ENCODE measurements at regions not wholly inside any gene's neighbourhood (a gene's known extent, or its start where the extent isn't known, plus 50 kb on each side); places are given as distances from the start of the nearest gene placed in this dataset.
"Not testable (repeated sequence)": the region's sequence is repeated elsewhere in the genome, so short reads cannot be mapped to it uniquely, and the experiment has no call there.

DNA sequence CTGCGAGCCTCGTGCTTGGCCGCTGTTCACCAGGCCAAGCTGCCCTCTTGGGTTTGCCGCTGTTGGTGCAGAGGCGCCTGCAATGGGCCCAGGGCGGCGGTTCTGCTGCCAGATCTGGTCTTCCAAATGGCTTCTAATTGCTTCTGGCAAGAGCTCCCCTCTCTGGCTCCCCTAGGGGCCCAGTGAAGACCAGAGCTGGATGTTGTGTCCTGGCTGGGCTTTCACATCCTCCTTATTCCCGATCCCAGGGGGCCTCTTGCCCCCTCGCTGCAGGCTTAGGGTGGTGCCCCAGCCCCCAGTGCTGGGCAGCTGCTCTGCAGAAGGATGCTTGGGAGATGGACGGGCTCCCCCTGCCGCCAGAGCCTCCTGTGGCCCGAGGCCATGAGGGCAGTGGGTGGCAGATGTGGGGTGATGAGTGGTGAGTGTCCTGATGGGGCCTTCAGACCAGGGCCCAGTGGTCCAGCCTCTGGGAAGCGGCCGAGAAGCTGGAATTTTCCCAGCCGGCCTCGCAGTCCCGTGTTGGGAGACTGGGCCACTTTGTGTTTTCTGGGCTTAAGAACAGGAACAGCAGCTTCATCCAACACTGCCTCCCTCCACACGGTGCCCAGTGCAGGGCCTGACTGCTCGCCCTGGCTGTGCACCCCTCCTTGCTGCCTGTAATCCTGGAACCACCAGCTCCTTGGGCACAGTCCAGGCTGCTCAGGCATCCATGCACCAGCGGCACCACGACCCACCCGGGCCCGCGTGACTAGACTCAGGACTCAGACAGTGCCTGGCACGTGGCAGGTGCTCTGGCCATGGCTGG is 194.8 kb downstream of the LAT start:
- not testable (repeated sequence) for DNase-seq

DNA sequence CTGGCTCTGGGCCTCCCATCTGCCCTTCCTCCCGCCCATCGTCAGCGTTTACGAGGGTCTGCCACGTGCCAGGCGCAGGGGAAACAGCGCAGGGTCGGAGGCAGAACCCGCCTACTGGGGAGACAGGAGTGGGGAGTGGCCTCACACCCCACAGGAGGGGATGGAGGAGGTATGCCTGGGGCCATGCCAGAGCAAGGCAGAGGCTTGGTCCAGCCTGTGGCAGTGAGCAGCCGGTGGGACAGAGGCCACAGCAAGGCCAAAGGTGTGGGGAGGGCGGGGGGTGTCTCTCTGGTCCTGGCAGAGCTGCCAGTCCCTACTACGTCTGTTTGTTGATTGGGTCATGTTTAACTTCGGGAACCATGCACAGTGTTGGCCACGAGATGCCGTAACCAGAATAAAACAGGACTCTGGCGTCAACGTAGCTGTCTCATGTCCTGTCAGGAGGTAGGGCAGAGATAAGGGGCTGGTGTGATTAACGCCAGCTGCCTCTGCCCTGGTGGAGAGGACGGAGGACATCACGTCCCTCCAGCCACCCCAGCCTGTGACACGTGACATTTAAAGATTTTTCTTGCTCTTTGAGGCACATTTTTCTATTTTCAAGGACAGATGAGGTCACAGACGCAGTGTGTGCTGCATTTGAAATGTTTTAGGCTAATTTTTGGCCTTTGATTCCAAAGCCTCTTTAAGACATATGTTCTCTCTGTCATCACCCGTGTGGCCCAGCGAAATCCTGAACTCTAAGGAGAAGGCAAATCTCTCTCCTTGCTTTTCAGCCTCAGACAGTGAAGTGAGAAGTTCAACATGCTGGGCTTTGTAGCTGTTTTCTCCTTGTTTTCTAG is 193.3 kb downstream of the LAT start:
- not testable (repeated sequence) for DNase-seq

DNA sequence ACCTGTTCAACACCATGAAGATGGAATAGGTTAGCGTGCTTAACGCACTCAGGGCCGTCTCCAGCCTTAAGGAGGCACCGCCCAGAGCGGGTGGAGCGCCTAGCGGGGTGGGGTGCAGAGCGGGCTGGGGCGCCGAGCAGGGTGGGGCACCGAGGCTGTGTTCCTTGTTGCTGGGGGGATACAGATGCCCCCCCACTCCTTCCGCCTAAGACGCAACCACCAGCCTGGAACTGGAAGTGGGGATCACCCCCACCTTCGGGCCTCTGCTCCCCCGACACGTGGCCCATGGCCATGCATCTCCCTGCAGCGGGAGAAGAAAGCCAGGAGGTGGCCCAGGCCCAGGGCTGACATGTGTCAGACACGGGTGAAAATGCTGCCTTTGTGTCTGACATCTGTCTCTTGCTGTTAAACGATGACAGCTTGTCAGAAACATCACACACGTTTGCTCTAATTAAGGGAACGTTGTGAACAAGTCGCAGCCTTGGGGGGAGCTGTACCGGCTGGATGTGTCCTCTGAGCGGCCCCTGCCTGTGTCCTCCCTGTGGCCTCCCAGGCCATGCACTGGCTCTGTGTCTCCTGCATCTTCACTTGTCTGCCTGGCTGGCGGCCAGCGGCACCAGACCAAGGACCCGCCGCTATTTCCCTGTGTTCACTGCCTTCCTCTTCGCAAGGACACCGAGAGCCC is 192.5 kb downstream of the LAT start:
- DNase-seq = not testable (repeated sequence)

DNA sequence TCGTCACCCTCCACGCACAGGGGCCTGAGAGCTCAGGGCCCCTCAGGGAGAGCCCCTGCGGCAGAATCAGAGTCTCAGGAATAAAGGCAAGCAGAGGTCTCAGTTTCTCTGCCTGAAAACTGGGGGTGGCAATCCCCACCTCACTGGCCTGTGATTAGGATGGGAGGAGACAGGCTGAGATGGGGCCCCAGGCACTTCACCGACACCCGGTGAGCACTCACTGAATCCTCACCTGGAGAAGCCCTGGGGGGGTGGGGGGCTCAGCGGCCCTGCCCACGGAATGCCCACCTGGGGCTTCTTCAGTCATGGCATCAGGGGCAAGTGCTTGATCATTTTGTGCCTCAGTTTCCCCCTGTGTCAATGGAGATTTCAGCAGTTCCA is 192.0 kb downstream of the LAT start:
- not testable (repeated sequence) for DNase-seq

DNA sequence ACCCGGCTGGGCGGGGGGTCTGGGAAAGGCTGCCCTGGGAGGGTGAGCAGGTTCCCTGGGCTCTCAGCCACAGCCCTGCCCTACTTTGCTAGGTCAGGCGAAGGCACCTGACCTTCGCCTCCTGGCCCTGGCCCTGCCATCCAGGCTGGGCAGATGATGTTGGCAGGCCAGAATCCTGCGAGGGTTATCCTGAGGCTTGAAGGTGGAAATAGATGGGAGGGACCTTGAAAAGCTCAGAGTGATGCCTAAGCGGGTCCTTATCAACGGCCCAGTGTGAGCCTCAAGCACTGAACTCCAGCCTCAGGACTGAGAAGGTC is 191.3 kb downstream of the LAT start:
- DNase-seq = not testable (repeated sequence)

DNA sequence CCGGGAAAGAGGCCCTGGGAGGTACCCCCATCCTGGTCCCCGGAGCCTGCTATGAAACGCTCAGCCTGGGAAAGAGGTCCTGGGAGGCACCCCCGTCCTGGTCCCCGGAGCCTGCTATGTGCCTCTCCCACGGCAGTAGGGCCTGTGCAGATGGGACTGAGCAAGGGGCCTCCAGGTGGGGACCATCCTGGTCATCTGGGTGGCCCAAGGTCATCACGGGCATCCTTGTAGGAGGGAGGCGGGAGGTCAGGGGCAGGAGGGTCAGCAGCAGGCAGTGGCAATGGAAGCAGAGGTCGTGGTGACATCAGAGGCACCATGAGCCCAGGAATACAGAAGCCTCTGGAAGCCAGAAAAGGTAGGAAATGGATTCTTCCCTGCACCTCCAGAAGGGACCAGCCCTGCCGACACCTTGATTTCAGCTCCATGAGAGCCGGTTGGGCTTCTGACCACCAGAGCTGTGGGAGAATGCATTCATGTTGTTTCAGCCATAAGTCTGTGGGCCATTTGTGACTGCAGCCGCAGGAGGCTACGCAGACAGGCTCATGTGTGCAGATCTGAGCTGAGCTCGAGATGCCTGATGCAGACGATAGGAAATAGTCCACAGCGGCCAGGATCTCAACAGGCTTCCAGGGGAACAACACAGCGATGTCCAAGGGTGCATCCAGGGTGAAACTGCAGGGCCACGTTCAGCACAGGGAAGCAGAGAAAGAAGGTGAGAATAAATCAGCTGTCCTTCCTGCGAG is 190.7 kb downstream of the LAT start:
- not testable (repeated sequence) for DNase-seq

DNA sequence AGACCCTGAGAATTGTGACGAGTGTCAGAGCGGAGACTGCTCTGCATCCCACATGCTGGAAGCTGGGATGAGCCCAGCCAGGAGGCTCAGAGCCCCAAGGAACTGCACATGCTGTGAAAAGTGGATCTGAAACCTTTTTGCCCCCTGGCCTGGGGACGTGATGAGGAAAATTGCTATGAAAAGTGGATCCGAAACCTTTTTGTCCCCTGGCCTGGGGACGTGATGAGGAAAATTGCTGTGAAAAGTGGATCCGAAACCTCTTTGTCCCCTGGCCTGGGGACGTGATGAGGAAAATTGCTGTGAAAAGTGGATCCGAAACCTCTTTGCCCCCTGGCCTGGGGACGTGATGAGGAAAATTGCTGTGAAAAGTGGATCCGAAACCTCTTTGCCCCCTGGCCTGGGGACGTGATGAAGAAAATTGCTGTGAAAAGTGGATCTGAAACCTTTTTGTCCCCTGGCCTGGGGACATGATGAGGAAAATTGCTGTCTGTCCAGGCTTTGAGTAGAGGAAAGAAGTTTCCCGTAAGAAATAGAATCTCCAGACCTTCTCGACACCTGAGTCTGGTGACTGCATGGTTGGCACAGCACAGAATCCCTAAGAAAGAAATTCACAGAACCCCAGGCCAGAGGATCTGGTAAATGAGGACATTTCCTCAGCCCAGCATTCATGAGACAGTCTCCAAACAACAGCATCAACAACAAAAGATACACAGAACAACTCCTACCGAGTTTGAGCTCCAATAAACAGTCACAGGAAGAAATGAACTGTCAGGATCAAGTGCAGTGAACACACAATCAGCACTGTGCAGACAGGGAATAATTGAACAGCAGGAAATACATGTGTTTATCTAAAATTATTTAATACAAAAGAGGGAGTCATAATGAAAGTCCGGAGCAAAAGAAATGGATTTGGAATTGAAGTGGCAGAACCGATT is 188.8 kb downstream of the LAT start:
- DNase-seq = peak in 1 of 2 donors; percentile 26

DNA sequence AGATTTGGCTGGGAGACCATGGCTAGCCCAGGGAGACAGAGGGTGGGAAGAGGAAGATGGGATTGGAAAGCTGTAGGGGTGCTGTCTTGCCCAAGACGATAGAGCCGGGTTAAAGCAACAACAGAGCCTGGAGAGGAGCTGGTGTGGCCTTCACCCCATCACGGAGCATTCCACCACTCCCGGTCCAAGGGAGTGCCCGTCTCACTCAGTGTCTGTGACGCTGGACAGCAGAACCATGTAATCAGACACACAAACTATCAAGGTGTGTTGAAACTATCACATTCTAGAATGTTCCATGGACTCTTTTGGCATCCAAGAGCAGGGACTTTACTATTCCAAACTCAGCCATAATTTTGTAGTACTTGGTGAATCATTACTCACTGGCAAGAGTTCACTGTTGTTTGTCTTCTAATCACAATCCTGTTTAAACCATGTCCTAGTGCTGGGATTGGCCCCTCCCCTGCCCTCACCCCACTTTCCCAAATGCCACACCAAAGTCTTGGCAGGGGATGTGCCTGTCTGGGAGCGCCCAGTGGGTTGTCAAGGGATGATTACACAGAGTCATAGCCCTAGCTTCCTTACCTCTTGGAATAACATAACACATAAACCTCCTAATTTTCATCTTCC is 187.4 kb downstream of the LAT start:
- not testable (repeated sequence) for DNase-seq

DNA sequence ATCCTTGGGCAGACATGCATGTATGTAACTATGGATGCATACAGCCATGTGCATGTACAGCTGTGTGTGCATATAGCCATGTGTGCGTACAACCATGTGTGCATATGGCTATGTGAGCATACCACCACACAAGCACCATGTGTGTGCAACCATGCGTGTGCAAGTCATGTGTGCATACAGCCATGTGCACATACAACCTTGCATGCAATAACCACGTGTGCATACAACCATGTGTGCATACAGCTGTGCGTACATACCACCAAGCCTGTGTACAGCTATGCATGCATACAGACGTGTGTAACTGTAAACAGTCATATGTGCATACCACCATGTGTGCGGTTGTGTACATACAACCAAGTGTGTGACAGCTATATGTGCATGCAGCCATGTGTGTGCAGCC is 186.4 kb downstream of the LAT start:
- not testable (repeated sequence) for DNase-seq

DNA sequence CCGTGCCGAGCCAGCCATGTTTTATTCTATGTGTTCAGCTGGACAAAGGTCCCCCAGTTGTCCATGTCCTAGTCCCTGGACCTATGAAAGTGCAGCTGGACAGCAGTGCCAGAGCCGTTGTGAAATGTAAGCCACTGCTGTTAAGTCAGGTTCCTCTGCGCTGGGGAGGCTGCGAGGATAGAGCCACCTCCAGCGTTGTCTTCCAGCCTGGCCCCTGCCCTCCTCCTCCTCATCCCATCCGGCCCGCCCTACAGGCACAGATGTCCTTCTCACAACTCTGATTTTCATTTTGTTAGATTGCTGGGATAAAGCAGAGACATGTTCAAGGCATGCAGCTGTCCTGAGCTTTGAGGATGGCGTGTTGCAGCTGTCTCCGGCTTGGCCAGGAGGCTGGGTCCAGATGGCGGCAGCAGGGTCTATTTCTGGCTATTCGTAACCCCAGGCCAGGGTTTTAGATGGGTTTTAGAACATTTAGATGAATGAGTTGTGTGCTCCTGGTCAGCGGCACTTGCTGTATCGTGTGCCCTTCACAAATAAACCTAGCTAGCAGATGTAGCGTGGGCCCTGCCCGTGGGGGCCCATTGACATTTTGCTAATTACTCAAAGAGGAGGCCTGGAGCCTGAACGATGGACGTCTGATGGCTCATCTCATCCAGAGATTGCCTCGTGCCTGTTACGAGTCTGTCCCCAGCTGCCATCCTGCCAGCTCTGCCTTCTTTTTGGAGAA is 185.7 kb downstream of the LAT start:
- DNase-seq = not testable (repeated sequence)

DNA sequence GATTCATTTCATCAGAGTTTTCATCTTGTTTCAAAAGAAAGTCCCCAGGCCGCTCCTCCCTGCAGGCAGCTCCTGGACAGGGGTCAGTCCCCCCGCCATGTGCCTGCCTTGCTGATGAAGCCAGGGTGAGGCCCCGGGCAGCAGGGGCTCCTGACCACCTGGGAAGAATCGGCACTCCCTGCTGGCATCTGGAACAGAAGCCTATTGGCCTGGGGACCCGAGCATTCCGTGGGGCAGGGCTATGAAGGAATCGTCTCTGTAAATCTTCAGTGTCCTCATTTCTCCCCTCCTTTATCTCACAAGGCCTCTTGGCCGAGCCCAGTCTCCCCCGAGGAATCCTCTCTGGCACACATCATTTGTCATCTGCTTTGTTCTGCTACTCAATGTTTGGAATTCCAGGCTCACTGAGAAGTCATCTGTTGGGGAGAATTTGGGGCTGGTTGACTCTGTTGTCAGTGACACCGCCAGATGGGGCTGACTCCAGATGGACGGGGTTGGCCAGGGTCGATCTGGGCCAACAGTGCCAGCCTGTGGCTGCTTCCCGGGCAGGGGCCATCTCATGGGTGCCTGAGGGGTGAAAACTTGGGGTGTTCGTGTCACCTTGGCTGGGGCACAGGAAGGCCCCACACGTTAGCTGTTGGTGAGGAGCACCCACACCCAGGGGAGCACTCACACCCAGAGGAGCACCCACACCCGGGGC is 184.6 kb downstream of the LAT start:
- DNase-seq = not testable (repeated sequence)

DNA sequence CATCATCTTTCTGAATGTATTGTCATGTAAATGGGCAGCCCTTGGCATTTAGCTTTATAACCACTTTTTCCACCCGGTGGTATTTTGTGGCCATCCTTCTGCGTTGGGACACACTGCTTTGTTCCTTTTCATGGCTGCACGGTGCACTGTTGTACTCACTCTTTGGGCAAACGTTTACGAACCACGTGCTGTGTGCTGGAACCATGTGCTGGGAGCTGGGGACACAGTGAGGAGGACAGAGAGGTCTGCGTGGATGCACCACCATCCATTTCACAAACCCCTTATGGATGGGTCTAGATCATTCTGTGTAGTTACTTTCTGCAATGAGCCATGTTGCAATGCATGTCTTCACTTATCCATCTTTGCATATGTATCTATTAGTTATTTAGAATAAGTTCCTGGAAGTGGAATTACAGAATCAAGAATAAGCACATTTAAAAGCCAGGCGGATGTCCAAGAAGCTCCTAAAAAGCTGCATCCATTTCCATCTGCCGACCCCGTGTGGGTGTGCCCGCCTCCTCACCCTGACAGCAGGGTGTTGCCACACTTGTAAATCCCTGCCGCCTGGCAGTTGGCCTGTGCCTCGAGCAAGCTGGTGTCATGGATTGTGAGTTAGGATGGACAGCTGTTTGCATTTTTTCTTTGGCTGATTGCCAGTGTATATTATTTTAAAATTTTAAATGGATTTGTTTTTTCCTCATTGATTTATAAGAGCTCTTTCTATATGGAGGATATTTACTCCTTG is 183.8 kb downstream of the LAT start:
- not testable (repeated sequence) for DNase-seq

DNA sequence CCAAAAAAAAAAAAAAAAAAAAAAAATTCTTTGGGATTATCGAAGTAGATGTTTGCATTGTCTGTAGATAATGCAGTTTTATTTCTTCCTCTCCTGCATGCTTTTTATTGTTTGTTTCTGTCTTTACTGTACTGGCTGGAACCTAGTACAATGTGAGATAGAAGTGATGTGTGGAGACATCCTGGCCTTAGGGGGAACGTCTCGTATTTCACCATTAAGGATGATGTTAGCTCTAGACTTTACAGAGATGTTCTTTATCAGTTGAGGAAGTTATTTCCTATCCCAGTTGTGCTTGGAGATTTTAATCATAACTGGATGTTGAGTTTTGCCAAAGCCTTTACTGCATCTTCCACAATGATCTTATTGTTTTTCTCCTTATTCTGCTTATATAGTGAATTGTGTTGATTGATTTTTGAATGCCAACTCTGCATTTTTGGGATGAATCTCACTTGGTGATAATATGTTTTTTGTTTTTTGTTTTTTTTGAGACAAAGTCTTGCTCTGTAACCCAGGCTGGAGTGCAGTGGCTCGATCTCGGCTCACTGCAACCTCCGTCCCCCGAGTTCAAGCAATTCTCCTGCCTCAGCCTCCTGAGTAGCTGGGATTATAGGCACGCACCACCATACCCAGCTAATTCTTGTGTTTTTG is 179.7 kb downstream of the LAT start:
- DNase-seq = not testable (repeated sequence)

DNA sequence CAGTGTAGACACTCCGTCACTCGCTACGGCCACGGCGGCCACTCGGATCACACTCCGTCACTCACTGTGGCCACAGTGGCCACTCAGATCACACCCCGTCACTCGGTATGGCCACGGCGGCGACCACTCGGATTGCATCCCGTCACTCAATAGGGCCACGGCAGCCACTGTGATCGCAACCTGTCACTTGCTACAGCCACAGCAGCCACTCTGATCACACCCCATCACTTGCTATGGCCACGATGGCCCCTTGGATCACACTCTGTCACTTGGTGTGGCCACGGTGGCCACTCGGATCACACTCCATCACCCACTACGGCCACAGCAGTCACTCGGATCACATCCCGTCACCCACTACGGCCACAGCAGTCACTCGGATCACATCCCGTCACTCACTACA is 175.3 kb downstream of the LAT start:
- DNase-seq = not testable (repeated sequence)

DNA sequence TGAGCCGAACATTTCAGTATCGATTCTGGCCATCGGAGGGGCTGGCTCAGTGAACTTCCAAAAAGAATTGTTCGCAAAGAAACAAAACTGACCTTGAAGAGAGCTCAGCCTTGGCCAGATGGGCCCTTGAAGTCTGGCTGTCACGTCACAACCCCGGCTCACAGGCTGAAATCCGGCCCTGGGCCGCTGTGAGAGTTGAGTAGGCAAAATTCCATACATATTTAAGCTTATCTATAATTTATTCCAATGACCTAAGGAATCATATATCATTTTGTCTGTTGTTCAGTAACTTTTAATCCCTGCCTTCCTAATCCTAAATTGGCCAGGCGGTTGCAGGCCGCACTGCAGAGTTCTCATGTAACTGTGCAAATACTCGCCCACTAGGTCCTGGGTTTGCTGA is 174.8 kb downstream of the LAT start:
- DNase-seq = not testable (repeated sequence)

DNA sequence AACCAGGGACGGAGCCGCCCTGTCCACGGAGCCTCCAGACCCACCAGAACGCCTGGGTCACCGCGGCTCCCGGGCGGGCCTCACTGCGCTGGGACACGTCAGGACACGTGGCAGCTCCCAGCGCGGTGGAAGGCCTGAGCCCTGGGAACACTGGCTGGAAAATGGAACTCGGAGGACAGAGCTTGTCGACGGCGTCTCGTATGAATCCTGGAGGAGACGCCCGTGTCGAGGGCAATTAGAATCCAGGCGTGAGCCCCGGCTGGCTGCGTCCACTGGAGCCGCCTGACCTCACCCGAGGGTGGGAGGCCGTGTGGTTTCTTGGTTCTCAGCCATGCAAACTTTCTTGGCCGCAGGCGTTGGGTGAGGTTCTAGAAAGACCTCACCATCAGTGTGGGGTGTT is 173.9 kb downstream of the LAT start:
- no peak for DNase-seq

DNA sequence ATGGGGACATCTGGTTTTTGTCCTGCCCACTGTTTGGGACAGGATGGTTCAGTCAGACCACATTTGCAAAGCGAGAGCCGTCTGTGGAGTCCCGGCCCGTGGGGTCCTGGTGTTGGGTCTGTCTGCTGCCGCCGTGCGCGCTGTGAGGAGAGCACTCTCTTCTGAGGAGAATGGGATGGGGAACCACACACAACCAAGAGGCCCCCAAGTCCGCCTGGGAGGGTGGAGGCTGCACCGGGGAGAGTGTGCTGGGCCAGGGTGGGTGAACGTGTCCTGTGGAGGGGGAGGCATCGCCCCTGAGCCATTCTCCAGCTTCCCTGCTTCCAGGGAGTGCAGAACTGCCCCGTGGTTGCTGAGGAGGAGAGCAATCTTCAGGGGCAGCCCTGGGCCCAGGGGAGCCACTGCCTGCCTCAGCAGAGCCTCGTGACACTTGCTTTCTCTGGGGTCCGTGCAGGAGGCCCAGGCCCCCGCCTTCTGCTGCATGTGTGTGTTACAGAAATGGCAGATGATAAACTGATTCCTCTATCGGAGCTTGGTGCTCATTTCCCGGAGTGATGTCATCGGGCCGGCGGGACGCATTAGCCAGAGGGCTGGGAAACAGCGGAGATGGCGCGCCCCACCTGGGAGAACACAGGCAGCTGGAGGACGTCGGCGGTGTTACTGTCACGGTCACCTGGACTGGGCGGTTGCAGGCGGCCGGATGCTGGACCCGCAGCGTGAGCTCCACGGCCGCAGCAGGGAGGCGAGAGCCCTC is 173.4 kb downstream of the LAT start:
- not testable (repeated sequence) for DNase-seq
